Keratinocyte (primary cell): ENCODE measurements at regions not wholly inside any gene's neighbourhood (a gene's known extent, or its start where the extent isn't known, plus 50 kb on each side); places are given as distances from the start of the nearest gene placed in this dataset.

Experiments
- CTCF ChIP-seq, 3 experiments: IDR thresholded peaks in 1 of 3; conservative IDR thresholded peaks in 1 of 3; optimal IDR thresholded peaks in 1 of 3; 2 replicates in 2 of 3; 3 replicates in 1 of 3; pipeline versions ENCODE3 to v1.5.1; 2011; ENCODE audit warnings: low read length in 3 of 3, mild to moderate bottlenecking in 3 of 3, moderate library complexity in 2 of 3, control low read depth in 1 of 3, inconsistent platforms in 1 of 3; ENCODE audit not compliant: insufficient read depth in 2 of 3; ENCODE audit errors: extremely low read depth in 1 of 3
- EZH2 ChIP-seq: IDR thresholded peaks from one replicate; pipeline ENCODE4 v1.6.1; 2012; ENCODE audit warnings: inconsistent platforms, mild to moderate bottlenecking, low read length, moderate library complexity

GRCh38 chr3:83477563-83477962 lies 1481.2 kb upstream of the CADM2 start:
- no peak for TF ChIP-seq CTCF (optimal IDR thresholded peaks at IDR 0.05 in 1 of 3, IDR thresholded peaks at IDR 0.05 in 1 of 3, conservative IDR thresholded peaks at IDR 0.05 in 1 of 3; ENCODE audit: extremely low read depth in 1 of 3, insufficient read depth in 2 of 3, low read length in 3 of 3)
- TF ChIP-seq EZH2 = no peak
